ENCODE measurements at regions not wholly inside any gene's neighbourhood (a gene's known extent, or its start where the extent isn't known, plus 50 kb on each side); places are given as distances from the start of the nearest gene placed in this dataset.
A peak's percentile ranks its signal among the peaks of the same experiment; 100 is the strongest.

- intact Hi-C loops (cut with micrococcal nuclease) = no loop called here
- CTCF ChIA-PET = no interaction called here
- H3K27me3 Mint-ChIP-seq = peaks cover 1% of the 10 kb centered on the region
These were observed 134.4 kb downstream of the MAF start for GRCh38 chr16:79466111-79466510.

GRCh38 chr16:79463841-79464240, 136.7 kb downstream of the MAF start:
- peaks cover 1% of the 10 kb centered on the region for H3K27me3 Mint-ChIP-seq
- no peak overlapping the region for H3K4me3 Mint-ChIP-seq
- H3K9me3 Mint-ChIP-seq = no peaks in the 10 kb centered on the region
- POLR2A ChIA-PET = no interaction called here
- no peaks in the 10 kb centered on the region for H3K4me1 Mint-ChIP-seq (ENCODE audit: low read depth)
- no peak overlapping the region for H3K27ac Mint-ChIP-seq
- no peaks in the 10 kb centered on the region for H3K36me3 Mint-ChIP-seq
- intact Hi-C loops (cut with micrococcal nuclease) = no loop called here
- CTCF ChIA-PET = no interaction called here
- no peak for DNase-seq

More at GRCh38 chr16:79466111-79466510, 134.4 kb downstream of the MAF start:
- no peak overlapping the region for H3K27ac Mint-ChIP-seq
- DNase-seq = no peak
- H3K4me1 Mint-ChIP-seq (ENCODE audit: low read depth) = no peaks in the 10 kb centered on the region
- H3K9me3 Mint-ChIP-seq = no peaks in the 10 kb centered on the region
- POLR2A ChIA-PET = no interaction called here
- no peaks in the 10 kb centered on the region for H3K36me3 Mint-ChIP-seq
- no peak overlapping the region for H3K4me3 Mint-ChIP-seq

GRCh38 chr16:79456036-79456435, 144.5 kb downstream of the MAF start:
- Mint-ChIP-seq H3K27ac (no peak overlapping the region), H3K27me3 (no peaks in the 10 kb centered on the region), H3K9me3 (no peaks in the 10 kb centered on the region), H3K4me3 (no peak overlapping the region), H3K4me1 (ENCODE audit: low read depth) (peaks cover 12% of the 10 kb centered on the region), H3K36me3 (no peaks in the 10 kb centered on the region)
- DNase-seq = no peak
- ChIA-PET CTCF (no interaction called here), POLR2A (no interaction called here)
- intact Hi-C loops (cut with micrococcal nuclease) = no loop called here

GRCh38 chr16:79452671-79453070, 147.9 kb downstream of the MAF start:
- no peak for DNase-seq
- intact Hi-C loops (cut with micrococcal nuclease) = loop anchor here (5.0 kb wide), 2 partner anchors 135 to 185 kb away; no protein-coding TSS in a partner anchor
- POLR2A ChIA-PET = no interaction called here

GRCh38 chr16:79451196-79451816, 149.2 kb downstream of the MAF start:
- peak; percentile 21 for DNase-seq
- peaks cover 20% of the 10 kb centered on the region for H3K4me1 Mint-ChIP-seq (ENCODE audit: low read depth)
- H3K27me3 Mint-ChIP-seq = no peaks in the 10 kb centered on the region
- H3K27ac Mint-ChIP-seq = peak overlapping the region; percentile 64
- no peak overlapping the region for H3K4me3 Mint-ChIP-seq
- no peaks in the 10 kb centered on the region for H3K9me3 Mint-ChIP-seq
- intact Hi-C loops (cut with micrococcal nuclease) = loop anchor here (1.0 to 5.0 kb wide), 3 partner anchors 40 to 184 kb away; no protein-coding TSS in a partner anchor
- CTCF ChIA-PET = interaction anchor here (0.6 to 0.9 kb wide), 2 partner anchors 36 to 135 kb away, joined by 3 to 4 read pairs; no protein-coding TSS in a partner anchor
- POLR2A ChIA-PET = interaction anchor here (0.7 kb wide), 1 partner anchor 165 kb away, joined by 3 read pairs; no protein-coding TSS in a partner anchor
- no peaks in the 10 kb centered on the region for H3K36me3 Mint-ChIP-seq

More at GRCh38 chr16:79452671-79453070, 147.9 kb downstream of the MAF start:
- H3K27me3 Mint-ChIP-seq = no peaks in the 10 kb centered on the region
- CTCF ChIA-PET = no interaction called here
- H3K4me1 Mint-ChIP-seq (ENCODE audit: low read depth) = peaks cover 20% of the 10 kb centered on the region
- no peaks in the 10 kb centered on the region for H3K9me3 Mint-ChIP-seq
- H3K4me3 Mint-ChIP-seq = no peak overlapping the region
- H3K36me3 Mint-ChIP-seq = no peaks in the 10 kb centered on the region
- H3K27ac Mint-ChIP-seq = no peak overlapping the region

- intact Hi-C loops (cut with micrococcal nuclease) = loop anchor here (5.0 kb wide), 2 partner anchors 133 to 183 kb away; no protein-coding TSS in a partner anchor
- ChIA-PET CTCF (no interaction called here), POLR2A (no interaction called here)
- H3K4me1 Mint-ChIP-seq (ENCODE audit: low read depth) = peaks cover 20% of the 10 kb centered on the region
- no peaks in the 10 kb centered on the region for H3K27me3 Mint-ChIP-seq
- H3K9me3 Mint-ChIP-seq = no peaks in the 10 kb centered on the region
- no peak overlapping the region for H3K4me3 Mint-ChIP-seq
- H3K27ac Mint-ChIP-seq = no peak overlapping the region
- no peaks in the 10 kb centered on the region for H3K36me3 Mint-ChIP-seq
- DNase-seq = no peak
These were observed 150.6 kb downstream of the MAF start for GRCh38 chr16:79449900-79450299.

- Mint-ChIP-seq H3K4me3 (no peak overlapping the region), H3K36me3 (no peaks in the 10 kb centered on the region), H3K27me3 (no peaks in the 10 kb centered on the region), H3K4me1 (ENCODE audit: low read depth) (peaks cover 20% of the 10 kb centered on the region), H3K27ac (no peak overlapping the region), H3K9me3 (no peaks in the 10 kb centered on the region)
- ChIA-PET CTCF (no interaction called here), POLR2A (no interaction called here)
- DNase-seq = no peak
- intact Hi-C loops (cut with micrococcal nuclease) = no loop called here
These were observed 151.3 kb downstream of the MAF start for GRCh38 chr16:79449067-79449769.

GRCh38 chr16:79444572-79444971, 156.0 kb downstream of the MAF start:
- no peak overlapping the region for H3K27ac Mint-ChIP-seq
- no peak overlapping the region for H3K4me3 Mint-ChIP-seq
- H3K4me1 Mint-ChIP-seq (ENCODE audit: low read depth) = no peaks in the 10 kb centered on the region
- no peaks in the 10 kb centered on the region for H3K36me3 Mint-ChIP-seq
- intact Hi-C loops (cut with micrococcal nuclease) = no loop called here
- DNase-seq = no peak
- no peaks in the 10 kb centered on the region for H3K9me3 Mint-ChIP-seq
- CTCF ChIA-PET = no interaction called here
- POLR2A ChIA-PET = no interaction called here
- no peaks in the 10 kb centered on the region for H3K27me3 Mint-ChIP-seq

GRCh38 chr16:79439901-79440300, 160.6 kb downstream of the MAF start:
- CTCF ChIA-PET = no interaction called here
- Mint-ChIP-seq H3K27me3 (no peaks in the 10 kb centered on the region), H3K27ac (no peak overlapping the region), H3K4me1 (ENCODE audit: low read depth) (no peaks in the 10 kb centered on the region), H3K36me3 (no peaks in the 10 kb centered on the region), H3K4me3 (no peak overlapping the region), H3K9me3 (no peaks in the 10 kb centered on the region)
- intact Hi-C loops (cut with micrococcal nuclease) = no loop called here
- POLR2A ChIA-PET = no interaction called here
- no peak for DNase-seq

- Mint-ChIP-seq H3K27me3 (no peaks in the 10 kb centered on the region), H3K4me3 (no peak overlapping the region), H3K36me3 (no peaks in the 10 kb centered on the region), H3K4me1 (ENCODE audit: low read depth) (no peaks in the 10 kb centered on the region), H3K27ac (no peak overlapping the region), H3K9me3 (no peaks in the 10 kb centered on the region)
- POLR2A ChIA-PET = no interaction called here
- CTCF ChIA-PET = interaction anchor here (0.7 kb wide), 1 partner anchor 161 kb away, joined by 3 read pairs; no protein-coding TSS in a partner anchor
- no peak for DNase-seq
- intact Hi-C loops (cut with micrococcal nuclease) = no loop called here
These were observed 162.5 kb downstream of the MAF start for GRCh38 chr16:79437764-79438751.

- Mint-ChIP-seq H3K27me3 (no peaks in the 10 kb centered on the region), H3K4me1 (ENCODE audit: low read depth) (no peaks in the 10 kb centered on the region), H3K9me3 (peaks cover 3% of the 10 kb centered on the region), H3K36me3 (no peaks in the 10 kb centered on the region), H3K4me3 (no peak overlapping the region), H3K27ac (no peak overlapping the region)
- intact Hi-C loops (cut with micrococcal nuclease) = no loop called here
- ChIA-PET CTCF (interaction anchor here (0.6 kb wide), 1 partner anchor 341 kb away, joined by 3 read pairs; no protein-coding TSS in a partner anchor), POLR2A (no interaction called here)
- DNase-seq = no peak
These were observed 163.7 kb downstream of the MAF start for GRCh38 chr16:79436885-79437284.

GRCh38 chr16:79434771-79435170, 165.8 kb downstream of the MAF start:
- CTCF ChIA-PET = no interaction called here
- intact Hi-C loops (cut with micrococcal nuclease) = no loop called here
- Mint-ChIP-seq H3K27me3 (no peaks in the 10 kb centered on the region), H3K4me3 (no peak overlapping the region), H3K9me3 (peaks cover 8% of the 10 kb centered on the region), H3K4me1 (ENCODE audit: low read depth) (no peaks in the 10 kb centered on the region), H3K27ac (no peak overlapping the region), H3K36me3 (no peaks in the 10 kb centered on the region)
- DNase-seq = no peak
- POLR2A ChIA-PET = no interaction called here

All from activated CD4-positive, alpha-beta memory T cell treated with anti-CD3 and anti-CD28 coated beads for 36 hours (primary cell).